Adrenal gland (tissue), 5 donors: ENCODE measurements at regions not wholly inside any gene's neighbourhood (a gene's known extent, or its start where the extent isn't known, plus 50 kb on each side); places are given as distances from the start of the nearest gene placed in this dataset.

Experiments used
- CTCF ChIP-seq, 6 experiments: fragments of 450-650 bp in 4 of 6; fragments of 200-600 bp in 2 of 6; sonication (generic) in 1 of 6; IDR thresholded peaks; 1 replicate in 5 of 6; 2 replicates in 1 of 6; pipeline versions ENCODE4 v1.5.1 to v1.8.0; 2016 to 2021; ENCODE audit warnings: antibody characterized with exemption in 6 of 6, mild to moderate bottlenecking in 2 of 6, moderate library complexity in 1 of 6
- POLR2A ChIP-seq, 2 donors: fragments of 450-650 bp; IDR thresholded peaks; one replicate each; pipeline ENCODE4 v1.6.1; 2017; ENCODE audit warnings: antibody characterized with exemption in 2 of 2, mild to moderate bottlenecking in 2 of 2, moderate library complexity in 1 of 2
- donor health status: DM: no; HTN: no; CAD: no.

GRCh38 chr2:59798687-59799232, 754.7 kb downstream of the BCL11A start:
- TF ChIP-seq CTCF (IDR thresholded peaks at IDR 0.05): no peak
- TF ChIP-seq POLR2A (IDR thresholded peaks at IDR 0.05): no peak
